GM20000 (cell line): ENCODE measurements at regions not wholly inside any gene's neighbourhood (a gene's known extent, or its start where the extent isn't known, plus 50 kb on each side); places are given as distances from the start of the nearest gene placed in this dataset.

Experiments used
- DNase-seq: peaks from one replicate; pipeline ENCODE4 v3.0.0; 2012; ENCODE audit warnings: low spot score
- CTCF ChIP-seq: IDR thresholded peaks from 2 replicates; pipeline ENCODE4 v1.5.1; 2012; ENCODE audit warnings: mild to moderate bottlenecking, control low read depth; ENCODE audit errors: extremely low read depth, missing control alignments

GRCh38 chr2:239604861-239605260, 204.0 kb upstream of the HDAC4 start:
- TF ChIP-seq CTCF: no peak
- no peak for DNase-seq

- no peak for DNase-seq
- TF ChIP-seq CTCF: no peak
Observed at GRCh38 chr2:239603411-239604356, 202.9 kb upstream of the HDAC4 start.

- DNase-seq: no peak
Observed at GRCh38 chr2:239602290-239603282, 201.8 kb upstream of the HDAC4 start.

GRCh38 chr2:239601880-239602279, 201.1 kb upstream of the HDAC4 start:
- no peak for DNase-seq
- no peak for TF ChIP-seq CTCF

More at GRCh38 chr2:239602290-239603282, 201.8 kb upstream of the HDAC4 start:
- TF ChIP-seq CTCF: no peak

DNA sequence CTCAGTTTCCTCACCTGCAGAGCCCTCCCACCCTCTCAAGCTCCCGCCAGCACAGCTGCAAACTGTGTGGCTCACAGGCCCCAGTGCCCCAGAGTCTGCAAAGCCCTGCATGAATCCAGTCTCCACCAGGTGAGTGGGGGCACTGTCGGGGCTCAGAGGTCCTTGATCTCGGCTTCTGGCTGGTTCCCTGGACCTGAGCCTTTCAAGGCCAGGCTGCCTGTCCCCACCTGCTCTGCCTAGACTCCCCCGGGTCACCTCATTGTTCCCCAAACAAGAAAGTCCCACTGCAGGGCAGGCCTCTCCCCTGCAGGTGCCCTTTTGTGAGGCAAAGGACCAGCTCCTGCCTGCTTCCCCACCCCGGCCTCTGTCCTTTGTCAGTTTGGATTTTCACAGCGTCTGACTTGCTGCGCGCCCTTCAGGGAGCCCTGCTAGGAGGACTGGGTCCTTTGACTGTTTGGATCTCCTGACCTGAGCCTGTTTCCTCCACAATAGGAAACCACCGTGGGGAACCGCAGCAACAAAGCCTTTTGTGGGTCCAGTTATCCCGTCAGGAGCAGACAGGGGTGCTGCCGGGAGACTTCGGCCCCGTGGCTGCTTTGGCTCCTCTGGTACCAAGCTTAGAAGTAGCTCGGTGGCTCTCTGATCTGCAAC, 200.5 kb upstream of the HDAC4 start:
- TF ChIP-seq CTCF: no peak
- no peak for DNase-seq

DNA sequence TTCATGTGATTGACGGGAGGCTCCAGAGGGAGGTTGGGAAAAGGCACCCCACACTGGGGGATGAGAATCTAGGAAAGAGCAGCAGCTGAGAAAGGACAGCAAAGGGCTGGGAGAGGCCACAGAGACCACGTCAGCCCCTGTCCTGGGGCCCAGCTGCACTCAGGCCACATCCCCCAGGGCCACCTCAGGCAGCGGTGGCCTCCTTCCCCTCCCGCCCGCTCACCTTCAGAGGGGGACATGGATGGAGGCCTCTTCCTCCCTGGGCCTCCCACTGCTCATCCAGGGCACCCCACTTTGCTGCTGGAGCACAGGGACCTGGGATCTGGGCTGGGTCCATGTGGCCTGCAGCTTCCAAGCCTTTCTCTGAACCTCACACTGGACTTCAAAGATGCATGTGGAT, 199.8 kb upstream of the HDAC4 start:
- DNase-seq: no peak
- no peak for TF ChIP-seq CTCF
